ENCODE measurements at regions not wholly inside any gene's neighbourhood (a gene's known extent, or its start where the extent isn't known, plus 50 kb on each side); places are given as distances from the start of the nearest gene placed in this dataset.
"Not testable (repeated sequence)": the region's sequence is repeated elsewhere in the genome, so short reads cannot be mapped to it uniquely, and the experiment has no call there.

GRCh38 chr12:61250303-61250702, 1009.9 kb upstream of the USP15 start:
- no peak for DNase-seq (ENCODE audit: low spot score)
- in situ Hi-C loops (cut with MboI; ENCODE audit: low sequenced_read_pairs, unreplicated experiment): no loop called here

GRCh38 chr12:61251076-61251475, 1009.1 kb upstream of the USP15 start:
- no peak for TF ChIP-seq CTCF (IDR thresholded peaks at IDR 0.05; ENCODE audit: borderline replicate concordance, control extremely low read depth, extremely low read depth, insufficient read depth, missing control alignments)
- in situ Hi-C loops (cut with MboI; ENCODE audit: low sequenced_read_pairs, unreplicated experiment): no loop called here
- DNase-seq (ENCODE audit: low spot score): no peak

More at GRCh38 chr12:61250303-61250702, 1009.9 kb upstream of the USP15 start:
- TF ChIP-seq CTCF (IDR thresholded peaks at IDR 0.05; ENCODE audit: borderline replicate concordance, control extremely low read depth, extremely low read depth, insufficient read depth, missing control alignments): no peak

GRCh38 chr12:61254225-61254624, 1006.0 kb upstream of the USP15 start:
- no peak for TF ChIP-seq CTCF (IDR thresholded peaks at IDR 0.05; ENCODE audit: borderline replicate concordance, control extremely low read depth, extremely low read depth, insufficient read depth, missing control alignments)
- in situ Hi-C loops (cut with MboI; ENCODE audit: low sequenced_read_pairs, unreplicated experiment): no loop called here
- no peak for DNase-seq (ENCODE audit: low spot score)

GRCh38 chr12:61264294-61264693, 995.9 kb upstream of the USP15 start:
- in situ Hi-C loops (cut with MboI; ENCODE audit: low sequenced_read_pairs, unreplicated experiment); DNase-seq (ENCODE audit: low spot score): not testable (repeated sequence)

GRCh38 chr12:61267474-61267873, 992.7 kb upstream of the USP15 start:
- in situ Hi-C loops (cut with MboI; ENCODE audit: low sequenced_read_pairs, unreplicated experiment): no loop called here
- DNase-seq (ENCODE audit: low spot score): no peak
- no peak for TF ChIP-seq CTCF (IDR thresholded peaks at IDR 0.05; ENCODE audit: borderline replicate concordance, control extremely low read depth, extremely low read depth, insufficient read depth, missing control alignments)

GRCh38 chr12:61272441-61272840, 987.8 kb upstream of the USP15 start:
- no peak for TF ChIP-seq CTCF (IDR thresholded peaks at IDR 0.05; ENCODE audit: borderline replicate concordance, control extremely low read depth, extremely low read depth, insufficient read depth, missing control alignments)
- DNase-seq (ENCODE audit: low spot score): no peak
- in situ Hi-C loops (cut with MboI; ENCODE audit: low sequenced_read_pairs, unreplicated experiment): no loop called here

- DNase-seq (ENCODE audit: low spot score): no peak
- in situ Hi-C loops (cut with MboI; ENCODE audit: low sequenced_read_pairs, unreplicated experiment): no loop called here
- no peak for TF ChIP-seq CTCF (IDR thresholded peaks at IDR 0.05; ENCODE audit: borderline replicate concordance, control extremely low read depth, extremely low read depth, insufficient read depth, missing control alignments)
These were observed 977.2 kb upstream of the USP15 start for GRCh38 chr12:61282790-61283575.

Measured in GM13976 (cell line).